ENCODE measurements at regions not wholly inside any gene's neighbourhood (a gene's known extent, or its start where the extent isn't known, plus 50 kb on each side); places are given as distances from the start of the nearest gene placed in this dataset.

DNA sequence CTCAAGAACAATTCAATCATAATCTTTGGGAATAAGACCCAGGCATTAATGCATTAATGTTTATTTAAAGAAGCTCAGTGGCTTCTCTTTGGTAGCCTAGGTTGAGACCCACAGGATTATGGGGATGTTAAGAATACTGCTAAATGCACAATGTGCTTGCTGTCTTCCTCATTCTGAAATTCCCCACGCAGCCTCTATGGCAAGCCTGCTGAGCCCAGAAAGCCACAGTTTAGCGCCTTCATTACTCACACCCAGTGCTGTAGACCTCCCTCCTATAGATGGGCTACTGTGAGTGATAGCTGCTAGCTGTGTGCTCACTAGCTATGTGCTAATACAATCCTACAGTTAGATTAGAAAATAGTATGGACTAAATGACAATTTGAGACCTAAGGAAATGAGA, 90.6 kb downstream of the TNFSF13B start:
- no peak overlapping the region for H3K4me3 Mint-ChIP-seq
- intact Hi-C loops (cut with DNase I, micrococcal nuclease), result no loop called here
- CTCF ChIA-PET, result interaction anchor here (0.6 to 1.4 kb wide), 2 partner anchors 11 to 22 kb away, joined by 3 to 7 read pairs; no protein-coding TSS in a partner anchor

DNA sequence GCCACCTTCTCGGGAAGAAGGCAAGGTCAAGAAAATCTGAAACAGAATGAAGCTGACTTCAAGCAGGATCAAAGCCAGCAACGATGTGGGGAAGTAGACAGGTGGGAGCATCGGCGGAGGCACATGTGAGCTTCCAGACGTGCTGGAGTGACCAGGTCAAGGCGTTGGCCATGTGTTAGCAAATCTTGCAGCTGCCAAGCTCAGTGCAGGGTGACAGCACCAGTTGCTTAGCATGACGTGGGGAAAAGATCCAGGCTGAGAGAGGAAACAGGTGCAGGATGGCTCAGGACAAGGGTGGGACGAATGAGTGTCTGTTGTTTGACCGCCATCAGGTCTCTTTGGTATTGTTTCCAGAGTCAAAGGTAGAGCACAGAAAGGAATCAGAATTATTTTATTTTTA, 92.3 kb downstream of the TNFSF13B start:
- Mint-ChIP-seq H3K4me1 (no peaks in the 10 kb centered on the region), H3K27ac (no peak overlapping the region), H3K27me3 (peaks cover 6% of the 10 kb centered on the region), H3K36me3 (ENCODE audit: low read depth) (no peaks in the 10 kb centered on the region), H3K9me3 (ENCODE audit: low read depth) (no peaks in the 10 kb centered on the region), H3K4me3 (no peak overlapping the region)
- intact Hi-C loops (cut with DNase I, micrococcal nuclease), result no loop called here
- DNase-seq (no peak), ATAC-seq (no peak)
- POLR2A ChIA-PET, result no interaction called here
- CTCF ChIA-PET, result no interaction called here

More for the DNA sequence above, 90.6 kb downstream of the TNFSF13B start:
- POLR2A ChIA-PET, result no interaction called here
- no peak overlapping the region for H3K27ac Mint-ChIP-seq
- DNase-seq, result no peak
- no peaks in the 10 kb centered on the region for H3K36me3 Mint-ChIP-seq (ENCODE audit: low read depth)
- ATAC-seq, result no peak
- H3K27me3 Mint-ChIP-seq, result peaks cover 6% of the 10 kb centered on the region
- H3K4me1 Mint-ChIP-seq, result no peaks in the 10 kb centered on the region
- no peaks in the 10 kb centered on the region for H3K9me3 Mint-ChIP-seq (ENCODE audit: low read depth)

DNA sequence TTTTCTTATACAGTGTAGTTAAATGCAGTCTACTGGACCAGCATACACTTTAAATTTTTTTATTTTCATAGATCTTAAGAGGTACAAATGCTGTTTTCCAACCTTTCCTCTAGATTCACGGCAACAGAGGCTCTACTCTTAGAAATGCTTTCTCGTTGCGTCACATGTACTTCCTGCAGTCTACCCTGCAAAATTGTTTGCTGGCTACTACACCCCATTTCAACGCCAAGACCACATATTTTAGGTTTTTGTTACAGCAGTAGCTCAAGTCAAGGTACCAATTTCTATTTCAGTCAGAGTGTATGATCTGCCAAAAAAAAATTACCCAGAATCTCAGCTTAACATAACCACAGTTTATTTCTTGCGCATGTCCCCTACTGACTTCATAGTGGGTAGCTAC, 94.1 kb downstream of the TNFSF13B start:
- CTCF ChIA-PET, result interaction anchor here (0.7 kb wide), 1 partner anchor 21 kb away, joined by 3 read pairs; no protein-coding TSS in a partner anchor
- Mint-ChIP-seq H3K4me3 (no peak overlapping the region), H3K27me3 (peaks cover 7% of the 10 kb centered on the region)

DNA sequence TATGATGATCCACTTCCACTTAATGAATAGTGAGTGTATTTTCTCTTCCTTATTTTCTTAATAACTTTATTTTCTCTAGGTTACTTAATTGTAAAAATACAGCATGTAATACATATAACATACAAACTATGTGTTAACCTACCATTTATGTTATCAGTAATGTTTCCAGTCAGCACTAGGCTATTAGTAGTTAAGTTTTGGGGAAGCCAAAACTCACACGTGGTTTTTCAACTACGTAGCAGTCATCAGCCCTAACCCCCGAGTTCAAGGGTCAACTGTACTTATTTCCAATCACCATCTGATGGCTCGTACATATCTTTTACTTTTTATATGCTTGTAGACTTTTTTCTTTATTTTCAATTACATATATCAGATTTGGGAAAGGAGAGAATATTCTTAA, 95.7 kb downstream of the TNFSF13B start:
- CTCF ChIA-PET, result no interaction called here
- no peak for DNase-seq
- H3K4me3 Mint-ChIP-seq, result no peak overlapping the region

More for the DNA sequence above, 94.1 kb downstream of the TNFSF13B start:
- Mint-ChIP-seq H3K9me3 (ENCODE audit: low read depth) (no peaks in the 10 kb centered on the region), H3K4me1 (no peaks in the 10 kb centered on the region), H3K36me3 (ENCODE audit: low read depth) (no peaks in the 10 kb centered on the region), H3K27ac (no peak overlapping the region)
- DNase-seq, result no peak
- POLR2A ChIA-PET, result no interaction called here
- intact Hi-C loops (cut with DNase I, micrococcal nuclease), result no loop called here
- no peak for ATAC-seq

DNA sequence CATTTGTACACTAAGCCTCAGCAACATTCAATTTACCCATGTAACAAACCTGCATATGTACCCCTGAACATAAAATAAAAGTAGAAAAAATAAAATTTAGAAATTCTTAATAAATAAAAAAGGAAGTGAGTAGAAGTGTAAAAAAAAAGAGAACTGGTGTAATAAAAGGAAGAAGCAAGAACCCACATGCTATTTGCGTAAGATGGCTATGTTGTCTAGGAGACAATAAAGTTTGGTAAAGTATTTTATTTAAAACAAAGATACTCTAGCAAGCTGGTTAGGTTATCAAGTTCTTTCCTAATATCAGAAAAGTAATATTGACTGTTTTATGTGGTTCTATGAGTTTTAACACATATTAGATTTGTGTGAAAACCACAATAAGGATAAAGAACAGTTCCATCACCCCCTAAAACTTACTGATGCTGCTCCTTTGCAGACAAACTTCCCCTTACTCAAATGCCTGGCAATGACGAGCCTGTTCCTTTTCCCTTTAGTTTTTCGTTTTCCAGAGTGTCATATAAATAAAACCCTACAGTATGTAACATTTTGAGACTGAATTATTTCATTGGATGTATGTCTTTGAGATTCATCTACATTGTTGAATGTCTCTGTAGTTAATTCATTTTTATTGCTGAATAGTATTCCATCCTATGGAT, 98.9 kb downstream of the TNFSF13B start:
- Mint-ChIP-seq H3K4me1 (no peaks in the 10 kb centered on the region), H3K4me3 (no peak overlapping the region), H3K27ac (no peak overlapping the region), H3K27me3 (peaks cover 4% of the 10 kb centered on the region), H3K36me3 (ENCODE audit: low read depth) (no peaks in the 10 kb centered on the region), H3K9me3 (ENCODE audit: low read depth) (peaks cover 1% of the 10 kb centered on the region)
- DNase-seq (no peak), ATAC-seq (no peak)
- ChIA-PET POLR2A (no interaction called here), CTCF (no interaction called here)
- intact Hi-C loops (cut with DNase I, micrococcal nuclease), result no loop called here

More for the DNA sequence above, 95.7 kb downstream of the TNFSF13B start:
- no peaks in the 10 kb centered on the region for H3K9me3 Mint-ChIP-seq (ENCODE audit: low read depth)
- intact Hi-C loops (cut with DNase I, micrococcal nuclease), result no loop called here
- no peak overlapping the region for H3K27ac Mint-ChIP-seq
- H3K36me3 Mint-ChIP-seq (ENCODE audit: low read depth), result no peaks in the 10 kb centered on the region
- POLR2A ChIA-PET, result no interaction called here
- peaks cover 7% of the 10 kb centered on the region for H3K27me3 Mint-ChIP-seq
- ATAC-seq, result no peak
- H3K4me1 Mint-ChIP-seq, result no peaks in the 10 kb centered on the region

DNA sequence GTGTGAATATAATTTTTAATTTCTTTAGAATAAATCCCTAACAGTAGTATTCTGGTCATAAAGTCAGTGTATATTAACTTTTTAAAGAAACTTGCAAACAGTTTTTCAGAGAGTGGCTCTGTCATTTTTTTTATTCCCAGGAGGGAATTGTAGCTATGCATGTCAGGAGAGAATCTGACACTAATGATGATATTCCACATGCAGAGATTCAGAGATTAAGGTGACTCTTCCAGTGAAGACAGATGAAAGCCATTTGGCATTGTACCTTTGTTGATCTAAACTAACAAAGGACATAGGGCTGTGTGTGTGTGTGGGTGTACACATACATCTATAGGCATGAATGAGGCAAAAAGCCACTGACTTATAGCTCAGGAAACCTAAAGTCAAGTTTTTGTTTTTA, 99.9 kb downstream of the TNFSF13B start:
- Mint-ChIP-seq H3K9me3 (ENCODE audit: low read depth) (peaks cover 1% of the 10 kb centered on the region), H3K36me3 (ENCODE audit: low read depth) (no peaks in the 10 kb centered on the region), H3K27me3 (peaks cover 4% of the 10 kb centered on the region), H3K4me3 (no peak overlapping the region), H3K27ac (no peak overlapping the region), H3K4me1 (no peaks in the 10 kb centered on the region)
- no peak for ATAC-seq
- no peak for DNase-seq
- POLR2A ChIA-PET, result no interaction called here
- CTCF ChIA-PET, result no interaction called here
- intact Hi-C loops (cut with DNase I, micrococcal nuclease), result no loop called here

DNA sequence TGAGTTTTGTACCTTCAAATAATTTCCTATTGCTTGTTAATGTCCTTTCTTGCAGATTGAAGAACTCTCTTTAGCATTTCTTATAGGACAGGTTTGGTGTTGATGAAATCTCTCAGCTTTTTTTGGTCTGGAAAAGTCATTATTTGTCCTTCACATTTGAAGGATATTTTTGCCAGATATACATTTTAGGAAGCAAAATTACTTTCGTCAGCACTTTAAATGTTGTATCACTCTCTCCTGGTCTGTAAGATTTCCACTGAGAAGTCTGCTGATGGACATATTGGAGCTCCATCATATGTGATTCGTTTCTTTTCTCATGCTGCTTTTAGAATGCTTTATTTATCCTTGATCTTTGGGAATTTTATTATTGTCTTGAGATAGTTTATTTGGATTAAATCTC, 105.5 kb downstream of the TNFSF13B start:
- Mint-ChIP-seq H3K4me3 (no peak overlapping the region), H3K4me1 (no peaks in the 10 kb centered on the region), H3K27ac (no peak overlapping the region), H3K27me3 (peaks cover 2% of the 10 kb centered on the region), H3K36me3 (ENCODE audit: low read depth) (no peaks in the 10 kb centered on the region), H3K9me3 (ENCODE audit: low read depth) (peaks cover 1% of the 10 kb centered on the region)
- intact Hi-C loops (cut with DNase I, micrococcal nuclease), result no loop called here
- POLR2A ChIA-PET, result no interaction called here
- ATAC-seq, result no peak
- no peak for DNase-seq
- CTCF ChIA-PET, result no interaction called here

DNA sequence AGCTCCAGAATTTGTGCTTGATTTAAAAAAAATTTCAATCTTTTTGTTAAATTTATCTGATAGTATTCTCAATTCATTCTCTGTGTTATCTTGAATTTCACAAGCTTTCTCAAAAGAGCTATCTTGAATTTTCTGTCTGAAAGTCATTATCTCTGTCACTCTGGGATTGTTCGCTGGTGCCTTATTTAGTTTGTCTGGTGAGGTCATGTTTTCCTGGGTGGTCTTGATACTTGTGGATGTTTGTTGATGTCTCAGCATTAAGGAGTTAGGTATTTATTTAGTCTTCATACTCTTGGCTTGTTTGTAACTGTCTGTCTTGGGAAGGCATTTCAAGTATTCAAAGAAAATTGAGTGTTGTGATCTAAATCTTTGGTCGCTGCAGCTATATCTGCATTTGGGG, 106.3 kb downstream of the TNFSF13B start:
- no peaks in the 10 kb centered on the region for H3K36me3 Mint-ChIP-seq (ENCODE audit: low read depth)
- intact Hi-C loops (cut with DNase I, micrococcal nuclease), result no loop called here
- H3K9me3 Mint-ChIP-seq (ENCODE audit: low read depth), result peaks cover 1% of the 10 kb centered on the region
- ATAC-seq (no peak), DNase-seq (no peak)
- no peak overlapping the region for H3K4me3 Mint-ChIP-seq
- CTCF ChIA-PET, result no interaction called here
- peaks cover 2% of the 10 kb centered on the region for H3K27me3 Mint-ChIP-seq
- no peaks in the 10 kb centered on the region for H3K4me1 Mint-ChIP-seq
- POLR2A ChIA-PET, result no interaction called here
- H3K27ac Mint-ChIP-seq, result no peak overlapping the region

DNA sequence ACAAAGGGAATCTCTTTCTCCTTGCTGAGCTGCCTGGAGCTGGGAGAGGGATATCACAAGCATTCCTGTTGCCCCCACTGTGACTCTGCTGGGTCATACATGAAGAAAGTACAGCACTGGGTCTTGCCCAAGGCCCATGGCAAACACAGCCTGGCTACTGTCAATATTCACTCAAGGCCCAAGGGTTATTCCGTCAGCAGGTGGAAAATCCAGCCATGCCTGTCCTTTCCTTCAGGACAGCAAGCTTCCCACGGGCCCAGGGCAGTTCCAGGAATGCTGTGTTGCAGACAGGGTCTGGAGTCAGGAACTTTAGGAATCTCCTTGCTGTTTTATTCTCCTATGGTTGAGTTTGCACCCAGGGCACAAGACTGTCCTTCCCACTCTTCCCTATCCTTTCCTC, 106.8 kb downstream of the TNFSF13B start:
- ATAC-seq (no peak), DNase-seq (no peak)
- Mint-ChIP-seq H3K9me3 (ENCODE audit: low read depth) (peaks cover 1% of the 10 kb centered on the region), H3K4me1 (no peaks in the 10 kb centered on the region), H3K36me3 (ENCODE audit: low read depth) (no peaks in the 10 kb centered on the region), H3K27ac (no peak overlapping the region), H3K27me3 (peaks cover 2% of the 10 kb centered on the region), H3K4me3 (no peak overlapping the region)
- intact Hi-C loops (cut with DNase I, micrococcal nuclease), result no loop called here
- ChIA-PET POLR2A (no interaction called here), CTCF (no interaction called here)

DNA sequence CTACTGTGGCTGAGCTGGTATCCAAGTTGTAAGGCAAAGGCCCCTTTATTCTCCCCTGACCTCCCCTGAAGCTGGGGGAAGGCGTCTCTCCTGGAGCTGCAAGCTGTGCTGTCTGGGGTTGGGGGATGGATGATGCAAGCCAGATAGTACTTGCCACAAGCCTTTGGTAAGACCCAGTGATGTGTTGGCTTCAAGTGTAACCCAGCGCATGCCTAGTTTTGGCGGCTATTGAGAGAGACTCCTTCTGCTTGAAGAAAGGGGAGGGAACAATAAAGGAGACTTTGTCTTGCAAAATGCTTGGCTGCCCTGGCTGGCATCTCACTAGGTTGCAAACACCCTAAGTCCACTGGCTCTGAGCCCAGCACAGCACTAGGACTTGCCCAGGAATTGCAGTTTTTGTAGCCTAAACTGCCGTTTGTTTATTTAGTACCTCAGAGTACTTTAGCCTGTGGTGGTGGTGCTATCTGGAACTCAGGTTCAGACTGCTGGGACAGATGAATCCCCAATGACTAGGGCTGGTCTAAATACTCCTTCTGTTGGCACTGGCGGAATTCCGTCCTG, 108.2 kb downstream of the TNFSF13B start:
- intact Hi-C loops (cut with DNase I, micrococcal nuclease), result no loop called here
- Mint-ChIP-seq H3K4me3 (no peak overlapping the region), H3K9me3 (ENCODE audit: low read depth) (no peaks in the 10 kb centered on the region), H3K4me1 (no peaks in the 10 kb centered on the region), H3K36me3 (ENCODE audit: low read depth) (no peaks in the 10 kb centered on the region), H3K27ac (no peak overlapping the region), H3K27me3 (peaks cover 2% of the 10 kb centered on the region)
- no peak for ATAC-seq
- CTCF ChIA-PET, result no interaction called here
- no peak for DNase-seq
- POLR2A ChIA-PET, result no interaction called here

DNA sequence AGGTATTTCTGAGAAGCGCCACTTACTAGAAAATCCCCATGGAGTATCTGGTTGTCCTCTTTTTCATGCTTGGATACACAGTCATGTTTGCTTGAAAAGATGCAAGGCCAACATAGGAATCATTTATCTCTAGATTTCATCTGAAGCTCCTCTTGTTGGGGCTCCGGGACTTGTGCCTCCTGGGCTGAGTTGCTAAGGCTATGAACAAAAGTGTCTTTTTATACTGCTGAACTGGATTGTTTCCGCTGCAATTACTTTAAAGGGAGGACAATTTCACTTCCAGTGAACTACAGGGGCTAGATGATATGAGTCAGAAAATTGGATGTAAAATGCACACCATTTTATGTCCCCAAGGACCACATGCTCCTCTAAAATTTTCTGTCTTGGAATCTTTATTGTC, 114.1 kb downstream of the TNFSF13B start:
- no peak for DNase-seq
- POLR2A ChIA-PET, result no interaction called here
- no peaks in the 10 kb centered on the region for H3K9me3 Mint-ChIP-seq (ENCODE audit: low read depth)
- no peak overlapping the region for H3K27ac Mint-ChIP-seq
- intact Hi-C loops (cut with DNase I, micrococcal nuclease), result no loop called here
- H3K36me3 Mint-ChIP-seq (ENCODE audit: low read depth), result no peaks in the 10 kb centered on the region
- no peak for ATAC-seq
- H3K27me3 Mint-ChIP-seq, result peaks cover 9% of the 10 kb centered on the region
- H3K4me1 Mint-ChIP-seq, result no peaks in the 10 kb centered on the region
- no peak overlapping the region for H3K4me3 Mint-ChIP-seq
- CTCF ChIA-PET, result interaction anchor here (0.6 kb wide), 1 partner anchor 915 kb away, joined by 5 read pairs; no protein-coding TSS in a partner anchor

DNA sequence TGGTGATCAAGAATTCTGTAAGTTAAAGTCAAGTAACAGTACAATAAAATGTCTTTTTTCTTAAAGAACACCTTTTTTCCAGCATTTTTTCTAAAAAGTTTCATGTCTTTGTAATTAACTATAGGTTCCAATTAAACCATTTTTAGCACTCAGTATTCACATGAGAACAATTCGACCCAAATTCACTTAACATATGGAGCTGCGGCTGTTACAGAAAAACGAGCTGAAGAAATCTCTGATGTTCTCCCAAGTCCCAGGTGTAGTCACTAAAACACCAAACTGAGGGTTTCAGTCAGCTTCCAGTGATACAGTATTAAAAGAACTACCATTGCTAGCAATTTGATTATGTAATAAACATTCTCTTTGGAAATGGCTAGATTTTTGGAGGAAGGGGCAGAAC, 117.6 kb downstream of the TNFSF13B start:
- H3K9me3 Mint-ChIP-seq (ENCODE audit: low read depth), result no peaks in the 10 kb centered on the region
- no peaks in the 10 kb centered on the region for H3K4me1 Mint-ChIP-seq
- H3K4me3 Mint-ChIP-seq, result no peak overlapping the region
- ChIA-PET CTCF (interaction anchor here (0.5 kb wide), 1 partner anchor 355 kb away, joined by 3 read pairs; no protein-coding TSS in a partner anchor), POLR2A (no interaction called here)
- H3K27me3 Mint-ChIP-seq, result peaks cover 7% of the 10 kb centered on the region
- no peak for DNase-seq
- intact Hi-C loops (cut with DNase I, micrococcal nuclease), result no loop called here
- no peaks in the 10 kb centered on the region for H3K36me3 Mint-ChIP-seq (ENCODE audit: low read depth)
- no peak overlapping the region for H3K27ac Mint-ChIP-seq
- no peak for ATAC-seq
